ENCODE measurements at regions not wholly inside any gene's neighbourhood (a gene's known extent, or its start where the extent isn't known, plus 50 kb on each side); places are given as distances from the start of the nearest gene placed in this dataset.
"Not testable (repeated sequence)": the region's sequence is repeated elsewhere in the genome, so short reads cannot be mapped to it uniquely, and the experiment has no call there.

GRCh38 chrX:13208281-13208935 lies 111.4 kb downstream of the ATXN3L start:
- Histone ChIP-seq H3K27me3 (no peaks in the 10 kb centered on the region), H3K36me3 (no peaks in the 10 kb centered on the region), H3K4me3 (no peak overlapping the region), H3K4me1 (peaks cover 17% of the 10 kb centered on the region), H3K9me3 (replicated peaks) (no peaks in the 10 kb centered on the region; the same call in 1 of the 2 replicates), H3K27ac (no peak overlapping the region)
- DNase-seq = no peak

- H3K27ac ChIP-seq = no peak overlapping the region
- H3K4me1 ChIP-seq = no peaks in the 10 kb centered on the region
- DNase-seq = no peak
- no peaks in the 10 kb centered on the region for H3K36me3 ChIP-seq
- no peak overlapping the region for H3K4me3 ChIP-seq
- no peaks in the 10 kb centered on the region for H3K27me3 ChIP-seq
- H3K9me3 ChIP-seq (replicated peaks) = no peaks in the 10 kb centered on the region; the same call in 1 of the 2 replicates
These were observed 116.6 kb downstream of the ATXN3L start for GRCh38 chrX:13203271-13203670.

- no peak overlapping the region for H3K4me3 ChIP-seq
- DNase-seq = no peak
- no peaks in the 10 kb centered on the region; the same call in 1 of the 2 replicates for H3K9me3 ChIP-seq (replicated peaks)
- no peaks in the 10 kb centered on the region for H3K4me1 ChIP-seq
- H3K36me3 ChIP-seq = no peaks in the 10 kb centered on the region
- H3K27me3 ChIP-seq = no peaks in the 10 kb centered on the region
- H3K27ac ChIP-seq = no peak overlapping the region
These were observed 118.1 kb downstream of the ATXN3L start for GRCh38 chrX:13201605-13202219.

GRCh38 chrX:13200398-13200797 lies 119.5 kb downstream of the ATXN3L start:
- Histone ChIP-seq H3K27ac (no peak overlapping the region), H3K36me3 (no peaks in the 10 kb centered on the region), H3K4me3 (no peak overlapping the region), H3K27me3 (no peaks in the 10 kb centered on the region), H3K9me3 (replicated peaks) (no peaks in the 10 kb centered on the region; the same call in 1 of the 2 replicates), H3K4me1 (no peaks in the 10 kb centered on the region)
- no peak for DNase-seq

GRCh38 chrX:13198762-13199064 lies 121.1 kb downstream of the ATXN3L start:
- Histone ChIP-seq H3K9me3 (replicated peaks) (no peaks in the 10 kb centered on the region), H3K4me3 (no peak overlapping the region), H3K27ac (no peak overlapping the region), H3K27me3 (no peaks in the 10 kb centered on the region), H3K36me3 (no peaks in the 10 kb centered on the region), H3K4me1 (peaks cover 4% of the 10 kb centered on the region)
- no peak for DNase-seq

- Histone ChIP-seq H3K9me3 (replicated peaks) (no peaks in the 10 kb centered on the region), H3K27me3 (no peaks in the 10 kb centered on the region)
These were observed 121.6 kb downstream of the ATXN3L start for GRCh38 chrX:13198056-13198761.

GRCh38 chrX:13196782-13197181 lies 123.1 kb downstream of the ATXN3L start:
- Histone ChIP-seq H3K4me3 (no peak overlapping the region), H3K9me3 (replicated peaks) (no peaks in the 10 kb centered on the region), H3K36me3 (no peaks in the 10 kb centered on the region), H3K27ac (no peak overlapping the region), H3K4me1 (peaks cover 4% of the 10 kb centered on the region), H3K27me3 (no peaks in the 10 kb centered on the region)
- no peak for DNase-seq

More at GRCh38 chrX:13198056-13198761, 121.6 kb downstream of the ATXN3L start:
- peaks cover 4% of the 10 kb centered on the region for H3K4me1 ChIP-seq
- H3K36me3 ChIP-seq = no peaks in the 10 kb centered on the region
- H3K27ac ChIP-seq = no peak overlapping the region
- no peak overlapping the region for H3K4me3 ChIP-seq
- DNase-seq = no peak

GRCh38 chrX:13195340-13195739 lies 124.5 kb downstream of the ATXN3L start:
- DNase-seq = no peak
- Histone ChIP-seq H3K4me3 (no peak overlapping the region), H3K36me3 (no peaks in the 10 kb centered on the region), H3K4me1 (peaks cover 11% of the 10 kb centered on the region), H3K9me3 (replicated peaks) (no peaks in the 10 kb centered on the region), H3K27me3 (no peaks in the 10 kb centered on the region), H3K27ac (no peak overlapping the region)

GRCh38 chrX:13194291-13195103 lies 125.4 kb downstream of the ATXN3L start:
- no peaks in the 10 kb centered on the region for H3K27me3 ChIP-seq
- H3K4me3 ChIP-seq = no peak overlapping the region
- DNase-seq = peak in 1 of 2 experiments; percentile 28
- H3K4me1 ChIP-seq = peaks cover 14% of the 10 kb centered on the region
- no peaks in the 10 kb centered on the region for H3K9me3 ChIP-seq (replicated peaks)
- no peak overlapping the region for H3K27ac ChIP-seq
- H3K36me3 ChIP-seq = no peaks in the 10 kb centered on the region

GRCh38 chrX:13190051-13190450 lies 129.8 kb downstream of the ATXN3L start:
- H3K4me1 ChIP-seq = peaks cover 14% of the 10 kb centered on the region
- DNase-seq = peak; percentile 41 to 63
- no peaks in the 10 kb centered on the region for H3K36me3 ChIP-seq
- no peaks in the 10 kb centered on the region for H3K27me3 ChIP-seq
- H3K9me3 ChIP-seq (replicated peaks) = no peaks in the 10 kb centered on the region
- no peak overlapping the region for H3K27ac ChIP-seq
- no peak overlapping the region for H3K4me3 ChIP-seq

GRCh38 chrX:13189380-13189779 lies 130.5 kb downstream of the ATXN3L start:
- Histone ChIP-seq H3K36me3 (no peaks in the 10 kb centered on the region), H3K9me3 (replicated peaks) (no peaks in the 10 kb centered on the region), H3K4me3 (no peak overlapping the region), H3K4me1 (peaks cover 11% of the 10 kb centered on the region), H3K27ac (no peak overlapping the region), H3K27me3 (no peaks in the 10 kb centered on the region)
- DNase-seq = no peak

- H3K27me3 ChIP-seq = no peaks in the 10 kb centered on the region
- no peaks in the 10 kb centered on the region for H3K9me3 ChIP-seq (replicated peaks)
- no peaks in the 10 kb centered on the region for H3K36me3 ChIP-seq
- peaks cover 9% of the 10 kb centered on the region; the same call in 1 of the 2 replicates for H3K4me1 ChIP-seq
- H3K4me3 ChIP-seq = no peak overlapping the region
- no peak overlapping the region for H3K27ac ChIP-seq
- DNase-seq = no peak
These were observed 131.0 kb downstream of the ATXN3L start for GRCh38 chrX:13188731-13189309.

GRCh38 chrX:13186643-13187042 lies 133.2 kb downstream of the ATXN3L start:
- H3K9me3 ChIP-seq (replicated peaks); H3K4me1 ChIP-seq; H3K27ac ChIP-seq; H3K27me3 ChIP-seq; H3K36me3 ChIP-seq; H3K4me3 ChIP-seq; DNase-seq: not testable (repeated sequence)

- Histone ChIP-seq H3K36me3 (no peaks in the 10 kb centered on the region), H3K27ac (no peak overlapping the region), H3K27me3 (no peaks in the 10 kb centered on the region), H3K9me3 (replicated peaks) (no peaks in the 10 kb centered on the region), H3K4me1 (peaks cover 21% of the 10 kb centered on the region), H3K4me3 (no peak overlapping the region)
- peak; percentile 17 to 53 for DNase-seq
These were observed 136.4 kb upstream of the FAM9C start for GRCh38 chrX:13180807-13181206.

Data from SJCRH30 (cell line).